Central memory CD8-positive, alpha-beta T cell (primary cell): ENCODE measurements at regions not wholly inside any gene's neighbourhood (a gene's known extent, or its start where the extent isn't known, plus 50 kb on each side); places are given as distances from the start of the nearest gene placed in this dataset.
A peak's percentile ranks its signal among the peaks of the same experiment; 100 is the strongest.

Experiments used
- ATAC-seq: fragments of 150-1000 bp; cut with Tn5 transposase; replicated peaks from 2 replicates; pipeline ENCODE4 v1.10.0; 2022; ENCODE audit warnings: mild to moderate bottlenecking, moderate FRiP score, moderate number of reproducible peaks; ENCODE audit not compliant: poor library complexity, severe bottlenecking; ENCODE audit errors: extremely low read depth
- DNase-seq, 2 donors: peaks; one replicate each; pipeline ENCODE4 v3.0.0; 2021; ENCODE audit warnings: low spot score in 2 of 2
- H3K27ac Mint-ChIP-seq: one replicate; pipeline ENCODE4 v1.8.0; 2022; ENCODE audit warnings: low read depth, mild to moderate bottlenecking, moderate library complexity, mixed read lengths
- H3K27me3 Mint-ChIP-seq: one replicate; pipeline ENCODE4 v1.8.0; 2022; ENCODE audit warnings: mixed read lengths
- H3K36me3 Mint-ChIP-seq: one replicate; pipeline ENCODE4 v1.8.0; 2022; ENCODE audit warnings: mild to moderate bottlenecking, moderate library complexity, mixed read lengths; ENCODE audit not compliant: insufficient read depth
- H3K4me1 Mint-ChIP-seq: one replicate; pipeline ENCODE4 v1.8.0; 2022; ENCODE audit warnings: mixed read lengths
- H3K4me3 Mint-ChIP-seq: one replicate; pipeline ENCODE4 v1.8.0; 2022; ENCODE audit warnings: mild to moderate bottlenecking, moderate library complexity, mixed read lengths
- H3K9me3 Mint-ChIP-seq: one replicate; pipeline ENCODE4 v1.8.0; 2022; ENCODE audit warnings: mixed read lengths

GRCh38 chr16:79294568-79294967 is 306.0 kb downstream of the MAF start:
- H3K36me3 Mint-ChIP-seq, result no peaks in the 10 kb centered on the region
- no peak overlapping the region for H3K27ac Mint-ChIP-seq

GRCh38 chr16:79293836-79294460 is 306.6 kb downstream of the MAF start:
- ATAC-seq (no peak), DNase-seq (no peak)
- no peak overlapping the region for H3K27ac Mint-ChIP-seq
- H3K4me1 Mint-ChIP-seq, result peaks cover 16% of the 10 kb centered on the region
- no peaks in the 10 kb centered on the region for H3K27me3 Mint-ChIP-seq
- H3K36me3 Mint-ChIP-seq, result no peaks in the 10 kb centered on the region
- no peaks in the 10 kb centered on the region for H3K9me3 Mint-ChIP-seq
- no peak overlapping the region for H3K4me3 Mint-ChIP-seq

More at GRCh38 chr16:79294568-79294967, 306.0 kb downstream of the MAF start:
- Mint-ChIP-seq H3K4me3 (no peak overlapping the region), H3K9me3 (no peaks in the 10 kb centered on the region), H3K27me3 (no peaks in the 10 kb centered on the region), H3K4me1 (peaks cover 11% of the 10 kb centered on the region)
- ATAC-seq, result no peak
- DNase-seq, result no peak

- Mint-ChIP-seq H3K4me1 (peaks cover 30% of the 10 kb centered on the region), H3K9me3 (no peaks in the 10 kb centered on the region), H3K4me3 (peak overlapping the region; percentile 65), H3K36me3 (peaks cover 2% of the 10 kb centered on the region), H3K27me3 (no peaks in the 10 kb centered on the region), H3K27ac (peak overlapping the region; percentile 71)
- ATAC-seq, result peak; percentile 26
- no peak for DNase-seq
Measured at GRCh38 chr16:79288066-79288465, 312.5 kb downstream of the MAF start.

- Mint-ChIP-seq H3K4me1 (peaks cover 36% of the 10 kb centered on the region), H3K4me3 (peak overlapping the region; percentile 65), H3K36me3 (peaks cover 2% of the 10 kb centered on the region), H3K9me3 (no peaks in the 10 kb centered on the region), H3K27me3 (no peaks in the 10 kb centered on the region), H3K27ac (peak overlapping the region; percentile 71)
- no peak for DNase-seq
- no peak for ATAC-seq
Measured at GRCh38 chr16:79287424-79287917, 313.1 kb downstream of the MAF start.

- no peaks in the 10 kb centered on the region for H3K27me3 Mint-ChIP-seq
- peak; percentile 49 for ATAC-seq
- peak overlapping the region; percentile 65 for H3K4me3 Mint-ChIP-seq
- peaks cover 2% of the 10 kb centered on the region for H3K36me3 Mint-ChIP-seq
- peak overlapping the region; percentile 71 for H3K27ac Mint-ChIP-seq
- no peak for DNase-seq
- H3K4me1 Mint-ChIP-seq, result peaks cover 42% of the 10 kb centered on the region
- H3K9me3 Mint-ChIP-seq, result no peaks in the 10 kb centered on the region
Measured at GRCh38 chr16:79286646-79287423, 313.7 kb downstream of the MAF start.

- Mint-ChIP-seq H3K27me3 (no peaks in the 10 kb centered on the region), H3K36me3 (peaks cover 2% of the 10 kb centered on the region), H3K9me3 (no peaks in the 10 kb centered on the region), H3K4me1 (peaks cover 58% of the 10 kb centered on the region), H3K27ac (no peak overlapping the region), H3K4me3 (no peak overlapping the region)
- no peak for ATAC-seq
- no peak for DNase-seq
Measured at GRCh38 chr16:79284766-79285165, 315.8 kb downstream of the MAF start.

GRCh38 chr16:79283578-79283977 is 317.0 kb downstream of the MAF start:
- Mint-ChIP-seq H3K4me3 (peak overlapping the region; percentile 17), H3K4me1 (peaks cover 63% of the 10 kb centered on the region), H3K27ac (peak overlapping the region; percentile 89), H3K27me3 (no peaks in the 10 kb centered on the region), H3K9me3 (no peaks in the 10 kb centered on the region), H3K36me3 (peaks cover 6% of the 10 kb centered on the region)
- ATAC-seq (peak; percentile 64), DNase-seq (no peak)

GRCh38 chr16:79282806-79283205 is 317.7 kb downstream of the MAF start:
- H3K9me3 Mint-ChIP-seq, result no peaks in the 10 kb centered on the region
- ATAC-seq, result no peak
- peaks cover 6% of the 10 kb centered on the region for H3K36me3 Mint-ChIP-seq

GRCh38 chr16:79278506-79278905 is 322.0 kb downstream of the MAF start:
- Mint-ChIP-seq H3K27ac (peak overlapping the region; percentile 92), H3K27me3 (no peaks in the 10 kb centered on the region), H3K4me1 (peaks cover 55% of the 10 kb centered on the region), H3K9me3 (no peaks in the 10 kb centered on the region), H3K4me3 (peak overlapping the region; percentile 62), H3K36me3 (peaks cover 4% of the 10 kb centered on the region)
- peak; percentile 36 to 75 for DNase-seq
- ATAC-seq, result peak; percentile 96

More at GRCh38 chr16:79282806-79283205, 317.7 kb downstream of the MAF start:
- no peak for DNase-seq
- Mint-ChIP-seq H3K27me3 (no peaks in the 10 kb centered on the region), H3K4me1 (peaks cover 65% of the 10 kb centered on the region), H3K4me3 (peak overlapping the region; percentile 40), H3K27ac (peak overlapping the region; percentile 89)

GRCh38 chr16:79276501-79276900 is 324.0 kb downstream of the MAF start:
- Mint-ChIP-seq H3K4me1 (peaks cover 59% of the 10 kb centered on the region), H3K27ac (peak overlapping the region; percentile 92), H3K4me3 (no peak overlapping the region), H3K27me3 (no peaks in the 10 kb centered on the region), H3K9me3 (no peaks in the 10 kb centered on the region), H3K36me3 (peaks cover 6% of the 10 kb centered on the region)
- ATAC-seq, result no peak
- no peak for DNase-seq

GRCh38 chr16:79274264-79274663 is 326.3 kb downstream of the MAF start:
- ATAC-seq, result no peak
- Mint-ChIP-seq H3K27ac (no peak overlapping the region), H3K4me3 (no peak overlapping the region), H3K36me3 (peaks cover 8% of the 10 kb centered on the region), H3K4me1 (peaks cover 64% of the 10 kb centered on the region), H3K9me3 (no peaks in the 10 kb centered on the region), H3K27me3 (no peaks in the 10 kb centered on the region)
- DNase-seq, result no peak

GRCh38 chr16:79272141-79272577 is 328.4 kb downstream of the MAF start:
- H3K27me3 Mint-ChIP-seq, result no peaks in the 10 kb centered on the region
- no peaks in the 10 kb centered on the region for H3K9me3 Mint-ChIP-seq
- peak overlapping the region; percentile 73 for H3K4me3 Mint-ChIP-seq
- H3K36me3 Mint-ChIP-seq, result peaks cover 4% of the 10 kb centered on the region
- ATAC-seq (peak; percentile 89), DNase-seq (peak; percentile 39 to 55)
- peaks cover 66% of the 10 kb centered on the region for H3K4me1 Mint-ChIP-seq
- peak overlapping the region; percentile 87 for H3K27ac Mint-ChIP-seq

- H3K4me3 Mint-ChIP-seq, result peak overlapping the region; percentile 73
- H3K4me1 Mint-ChIP-seq, result peaks cover 72% of the 10 kb centered on the region
- H3K27ac Mint-ChIP-seq, result peak overlapping the region; percentile 87
- ATAC-seq (no peak), DNase-seq (no peak)
- H3K36me3 Mint-ChIP-seq, result peaks cover 4% of the 10 kb centered on the region
- no peaks in the 10 kb centered on the region for H3K27me3 Mint-ChIP-seq
- H3K9me3 Mint-ChIP-seq, result no peaks in the 10 kb centered on the region
Measured at GRCh38 chr16:79271583-79271982, 329.0 kb downstream of the MAF start.
